ENCODE measurements at regions not wholly inside any gene's neighbourhood (a gene's known extent, or its start where the extent isn't known, plus 50 kb on each side); places are given as distances from the start of the nearest gene placed in this dataset.

DNA sequence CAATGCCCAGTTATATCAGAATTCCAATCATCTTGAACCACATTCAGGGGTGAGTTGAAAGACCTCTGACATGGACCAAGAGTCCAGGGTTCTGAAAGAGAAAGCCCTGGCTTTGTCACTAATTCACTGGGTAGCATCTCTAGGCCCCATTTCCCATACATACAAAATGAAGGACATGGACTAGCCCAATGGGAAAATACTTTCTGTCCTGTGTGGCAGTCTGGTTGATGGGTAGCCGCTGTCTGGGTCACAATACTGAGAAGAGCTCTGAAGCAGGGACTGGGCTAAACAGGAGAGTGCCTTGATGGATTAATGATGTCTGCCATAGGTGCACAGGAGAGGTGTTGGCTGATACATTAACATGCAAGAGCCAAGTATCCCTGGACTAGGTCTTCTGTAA is 214.3 kb downstream of the RAB11FIP4 start:
- TF ChIP-seq, protein P1, sequence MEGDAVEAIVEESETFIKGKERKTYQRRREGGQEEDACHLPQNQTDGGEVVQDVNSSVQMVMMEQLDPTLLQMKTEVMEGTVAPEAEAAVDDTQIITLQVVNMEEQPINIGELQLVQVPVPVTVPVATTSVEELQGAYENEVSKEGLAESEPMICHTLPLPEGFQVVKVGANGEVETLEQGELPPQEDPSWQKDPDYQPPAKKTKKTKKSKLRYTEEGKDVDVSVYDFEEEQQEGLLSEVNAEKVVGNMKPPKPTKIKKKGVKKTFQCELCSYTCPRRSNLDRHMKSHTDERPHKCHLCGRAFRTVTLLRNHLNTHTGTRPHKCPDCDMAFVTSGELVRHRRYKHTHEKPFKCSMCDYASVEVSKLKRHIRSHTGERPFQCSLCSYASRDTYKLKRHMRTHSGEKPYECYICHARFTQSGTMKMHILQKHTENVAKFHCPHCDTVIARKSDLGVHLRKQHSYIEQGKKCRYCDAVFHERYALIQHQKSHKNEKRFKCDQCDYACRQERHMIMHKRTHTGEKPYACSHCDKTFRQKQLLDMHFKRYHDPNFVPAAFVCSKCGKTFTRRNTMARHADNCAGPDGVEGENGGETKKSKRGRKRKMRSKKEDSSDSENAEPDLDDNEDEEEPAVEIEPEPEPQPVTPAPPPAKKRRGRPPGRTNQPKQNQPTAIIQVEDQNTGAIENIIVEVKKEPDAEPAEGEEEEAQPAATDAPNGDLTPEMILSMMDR (IDR thresholded peaks at IDR 0.05) = no peak
- no peak for TF ChIP-seq POLR2A (IDR thresholded peaks at IDR 0.05)
